Lower lobe of right lung (tissue), 2 donors: ENCODE measurements at regions not wholly inside any gene's neighbourhood (a gene's known extent, or its start where the extent isn't known, plus 50 kb on each side); places are given as distances from the start of the nearest gene placed in this dataset.

Source experiments
- ATAC-seq, 2 donors: fragments of 200-7000 bp; cut with Tn5 transposase; one replicate each; pipeline ENCODE4 v1.9.1; 2020 to 2022; ENCODE audit warnings: mild to moderate bottlenecking in 2 of 2, moderate library complexity in 2 of 2
- DNase-seq: peaks from one replicate; pipeline ENCODE4 v3.0.0-alpha.2; 2020
- H3K27ac ChIP-seq: fragments of 200-600 bp; one replicate; pipeline ENCODE4 v1.8.0; 2022
- H3K27me3 ChIP-seq: fragments of 200-600 bp; one replicate; pipeline ENCODE4 v1.8.0; 2022; ENCODE audit warnings: low read depth
- H3K36me3 ChIP-seq: fragments of 200-600 bp; one replicate; pipeline ENCODE4 v1.8.0; 2022; ENCODE audit warnings: mild to moderate bottlenecking
- H3K4me1 ChIP-seq: fragments of 200-600 bp; one replicate; pipeline ENCODE4 v1.8.0; 2022
- H3K4me3 ChIP-seq: fragments of 200-600 bp; one replicate; pipeline ENCODE4 v1.8.0; 2022; ENCODE audit warnings: mild to moderate bottlenecking
- H3K9me3 ChIP-seq: fragments of 200-600 bp; one replicate; pipeline ENCODE4 v1.8.0; 2022
- CTCF ChIP-seq: fragments of 200-600 bp; IDR thresholded peaks from one replicate; pipeline ENCODE4 v1.8.0; 2022; ENCODE audit warnings: antibody characterized with exemption, mild to moderate bottlenecking
- intact Hi-C: fragments of 100-400 bp; cut with DNase I; formaldehyde crosslinking; loops from one replicate; pipeline ENCODE4 v1.11.0; 2022
- donor health status: DM: no; HTN: yes; CAD: no; lungs with severe emphysema.

GRCh38 chr2:234858790-234859329 is 93.0 kb upstream of the SH3BP4 start:
- H3K9me3 ChIP-seq: no peaks in the 10 kb centered on the region
- intact Hi-C loops: no loop called here
- H3K36me3 ChIP-seq: no peaks in the 10 kb centered on the region
- H3K27me3 ChIP-seq: no peaks in the 10 kb centered on the region
- ATAC-seq (no peak), DNase-seq (no peak)
- H3K27ac ChIP-seq: no peak overlapping the region
- no peak overlapping the region for H3K4me3 ChIP-seq
- H3K4me1 ChIP-seq: no peaks in the 10 kb centered on the region
- no peak for TF ChIP-seq CTCF

GRCh38 chr2:234858145-234858544 is 93.7 kb upstream of the SH3BP4 start:
- no peaks in the 10 kb centered on the region for H3K9me3 ChIP-seq
- no peak overlapping the region for H3K4me3 ChIP-seq
- DNase-seq: no peak
- intact Hi-C loops: no loop called here
- H3K27me3 ChIP-seq: no peaks in the 10 kb centered on the region
- no peaks in the 10 kb centered on the region for H3K4me1 ChIP-seq
- H3K27ac ChIP-seq: no peak overlapping the region
- ATAC-seq: no peak
- no peak for TF ChIP-seq CTCF
- H3K36me3 ChIP-seq: no peaks in the 10 kb centered on the region

- Histone ChIP-seq H3K27ac (no peak overlapping the region), H3K4me1 (no peaks in the 10 kb centered on the region), H3K4me3 (no peak overlapping the region), H3K9me3 (no peaks in the 10 kb centered on the region), H3K27me3 (no peaks in the 10 kb centered on the region), H3K36me3 (no peaks in the 10 kb centered on the region)
- no peak for DNase-seq
- intact Hi-C loops: no loop called here
- no peak for TF ChIP-seq CTCF
- ATAC-seq: no peak
Observed at GRCh38 chr2:234853729-234854128, 98.1 kb upstream of the SH3BP4 start.

- Histone ChIP-seq H3K36me3 (no peaks in the 10 kb centered on the region), H3K9me3 (no peaks in the 10 kb centered on the region), H3K4me1 (no peaks in the 10 kb centered on the region), H3K27ac (no peak overlapping the region), H3K27me3 (no peaks in the 10 kb centered on the region), H3K4me3 (no peak overlapping the region)
- DNase-seq (no peak), ATAC-seq (no peak)
- intact Hi-C loops: no loop called here
- no peak for TF ChIP-seq CTCF
Observed at GRCh38 chr2:234852941-234853340, 98.9 kb upstream of the SH3BP4 start.

GRCh38 chr2:234852035-234852434 is 99.8 kb upstream of the SH3BP4 start:
- Histone ChIP-seq H3K27me3 (no peaks in the 10 kb centered on the region), H3K36me3 (no peaks in the 10 kb centered on the region), H3K4me1 (no peaks in the 10 kb centered on the region), H3K9me3 (no peaks in the 10 kb centered on the region), H3K27ac (no peak overlapping the region), H3K4me3 (no peak overlapping the region)
- intact Hi-C loops: no loop called here
- ATAC-seq (no peak), DNase-seq (no peak)
- no peak for TF ChIP-seq CTCF

- intact Hi-C loops: no loop called here
- ATAC-seq (no peak), DNase-seq (no peak)
- Histone ChIP-seq H3K36me3 (no peaks in the 10 kb centered on the region), H3K4me3 (no peak overlapping the region), H3K4me1 (no peaks in the 10 kb centered on the region), H3K27me3 (no peaks in the 10 kb centered on the region), H3K9me3 (no peaks in the 10 kb centered on the region), H3K27ac (no peak overlapping the region)
- no peak for TF ChIP-seq CTCF
Observed at GRCh38 chr2:234851451-234851850, 100.4 kb upstream of the SH3BP4 start.
